Loucy (cell line): ENCODE measurements at regions not wholly inside any gene's neighbourhood (a gene's known extent, or its start where the extent isn't known, plus 50 kb on each side); places are given as distances from the start of the nearest gene placed in this dataset.

Source experiments
- H2AFZ ChIP-seq: fragments of 200-600 bp; sonication (generic); 2 replicates; pipeline ENCODE4 v1.6.0; 2016; ENCODE audit warnings: antibody characterized with exemption, mild to moderate bottlenecking, low read length, moderate library complexity
- H3F3A ChIP-seq: fragments of 200-600 bp; 2 replicates; pipeline ENCODE4 v1.6.0; 2016; ENCODE audit warnings: antibody characterized with exemption, low read depth, mild to moderate bottlenecking
- H3K27me3 ChIP-seq: fragments of 200-600 bp; sonication (generic); 2 replicates; pipeline ENCODE4 v1.6.1; 2014; ENCODE audit warnings: low read length, mild to moderate bottlenecking; ENCODE audit not compliant: insufficient read depth, poor library complexity, severe bottlenecking
- H3K36me3 ChIP-seq: fragments of 200-600 bp; sonication (generic); 2 replicates; pipeline ENCODE4 v1.6.1; 2016; ENCODE audit warnings: low read length; ENCODE audit not compliant: insufficient read depth
- H3K4me1 ChIP-seq: fragments of 200-600 bp; sonication (generic); 2 replicates; pipeline ENCODE4 v1.5.1; 2014; ENCODE audit warnings: low read length, mild to moderate bottlenecking; ENCODE audit not compliant: insufficient read depth, poor library complexity, severe bottlenecking
- H3K4me2 ChIP-seq: fragments of 200-600 bp; sonication (generic); 2 replicates; pipeline ENCODE4 v1.6.0; 2014; ENCODE audit warnings: antibody characterized with exemption, low read length, low read depth, mild to moderate bottlenecking; ENCODE audit not compliant: poor library complexity, severe bottlenecking
- H3K4me3 ChIP-seq: fragments of 200-600 bp; sonication (generic); 2 replicates; pipeline ENCODE4 v1.5.1; 2014; ENCODE audit warnings: low read length, mild to moderate bottlenecking, mixed read lengths; ENCODE audit not compliant: poor library complexity, severe bottlenecking
- H3K79me2 ChIP-seq: fragments of 200-600 bp; sonication (generic); 2 replicates; pipeline ENCODE4 v1.6.1; 2014; ENCODE audit warnings: low read length; ENCODE audit not compliant: insufficient read depth
- H3K9ac ChIP-seq: fragments of 200-600 bp; sonication (generic); 2 replicates; pipeline ENCODE4 v1.6.0; 2014; ENCODE audit warnings: mild to moderate bottlenecking, low read depth, low read length, moderate library complexity; ENCODE audit not compliant: poor library complexity, severe bottlenecking
- H3K9me2 ChIP-seq: fragments of 200-600 bp; sonication (generic); replicated peaks from 2 replicates; pipeline ENCODE4 v1.6.1; 2016; ENCODE audit warnings: low read depth, low read length, mixed read lengths
- H3K9me3 ChIP-seq: fragments of 200-600 bp; sonication (generic); 2 replicates; pipeline ENCODE4 v1.6.1; 2014; ENCODE audit warnings: mild to moderate bottlenecking, antibody characterized with exemption, low read length, low read depth; ENCODE audit not compliant: insufficient read depth
- H4K20me1 ChIP-seq: fragments of 200-600 bp; sonication (generic); 2 replicates; pipeline ENCODE4 v1.6.0; 2014; ENCODE audit warnings: antibody characterized with exemption, low read length, mild to moderate bottlenecking; ENCODE audit not compliant: insufficient read depth, poor library complexity, severe bottlenecking
- EZH2phosphoT487 ChIP-seq: fragments of 200-600 bp; IDR thresholded peaks from 2 replicates; pipeline ENCODE4 v1.6.1; 2018; ENCODE audit warnings: antibody characterized with exemption, mild to moderate bottlenecking, moderate library complexity, borderline replicate concordance
- TF ChIP-seq, protein P1 (sequence below): fragments of 200-600 bp; sonication (generic); conservative IDR thresholded peaks from 2 replicates; pipeline ENCODE4 v1.5.1; 2014; ENCODE audit warnings: mild to moderate bottlenecking, antibody characterized with exemption, low read length

DNA sequence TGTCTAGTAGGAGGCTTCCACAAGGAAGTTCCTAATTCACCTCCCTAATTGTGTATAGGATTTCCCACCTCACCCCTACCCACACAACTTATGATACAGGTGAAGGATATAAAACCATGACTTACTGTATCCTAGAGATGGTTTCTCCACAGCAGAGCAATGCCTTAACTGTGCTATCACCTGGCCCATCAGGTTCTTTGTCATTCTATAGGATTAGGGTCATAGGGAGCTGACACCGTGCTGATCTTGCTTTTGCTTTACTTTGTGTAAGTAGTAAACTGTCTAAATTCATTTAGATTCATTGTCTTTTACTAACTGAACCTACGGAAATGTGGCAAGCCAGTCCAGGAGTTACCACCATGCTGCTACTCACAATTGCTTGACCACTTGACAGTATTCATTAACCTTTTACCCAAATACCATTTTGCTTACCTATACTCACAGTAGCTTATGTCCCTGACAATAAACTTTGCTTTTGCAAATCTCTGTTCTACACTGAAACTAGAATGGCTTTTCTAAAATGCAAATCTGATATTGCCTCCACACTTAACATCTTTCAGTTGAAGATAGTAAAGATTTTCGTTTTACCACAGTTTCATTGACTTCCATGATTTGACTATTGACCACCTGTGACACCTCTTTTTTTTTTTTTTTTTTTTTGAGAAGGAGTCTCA, 147.6 kb downstream of the IFI44 start:
- Histone ChIP-seq H3K36me3 (no peaks in the 10 kb centered on the region), H3K4me1 (no peaks in the 10 kb centered on the region), H3K9me2 (no peaks in the 10 kb centered on the region), H3K9ac (no peak overlapping the region), H3K4me2 (no peak overlapping the region), H3K79me2 (no peaks in the 10 kb centered on the region), H3F3A (no peaks in the 10 kb centered on the region), H4K20me1 (no peaks in the 10 kb centered on the region), H3K9me3 (no peaks in the 10 kb centered on the region), H2AFZ (no peak overlapping the region), H3K4me3 (no peak overlapping the region), H3K27me3 (no peaks in the 10 kb centered on the region)
- TF ChIP-seq EZH2phosphoT487, result no peak
- TF ChIP-seq, protein P1, sequence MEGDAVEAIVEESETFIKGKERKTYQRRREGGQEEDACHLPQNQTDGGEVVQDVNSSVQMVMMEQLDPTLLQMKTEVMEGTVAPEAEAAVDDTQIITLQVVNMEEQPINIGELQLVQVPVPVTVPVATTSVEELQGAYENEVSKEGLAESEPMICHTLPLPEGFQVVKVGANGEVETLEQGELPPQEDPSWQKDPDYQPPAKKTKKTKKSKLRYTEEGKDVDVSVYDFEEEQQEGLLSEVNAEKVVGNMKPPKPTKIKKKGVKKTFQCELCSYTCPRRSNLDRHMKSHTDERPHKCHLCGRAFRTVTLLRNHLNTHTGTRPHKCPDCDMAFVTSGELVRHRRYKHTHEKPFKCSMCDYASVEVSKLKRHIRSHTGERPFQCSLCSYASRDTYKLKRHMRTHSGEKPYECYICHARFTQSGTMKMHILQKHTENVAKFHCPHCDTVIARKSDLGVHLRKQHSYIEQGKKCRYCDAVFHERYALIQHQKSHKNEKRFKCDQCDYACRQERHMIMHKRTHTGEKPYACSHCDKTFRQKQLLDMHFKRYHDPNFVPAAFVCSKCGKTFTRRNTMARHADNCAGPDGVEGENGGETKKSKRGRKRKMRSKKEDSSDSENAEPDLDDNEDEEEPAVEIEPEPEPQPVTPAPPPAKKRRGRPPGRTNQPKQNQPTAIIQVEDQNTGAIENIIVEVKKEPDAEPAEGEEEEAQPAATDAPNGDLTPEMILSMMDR, result no peak

DNA sequence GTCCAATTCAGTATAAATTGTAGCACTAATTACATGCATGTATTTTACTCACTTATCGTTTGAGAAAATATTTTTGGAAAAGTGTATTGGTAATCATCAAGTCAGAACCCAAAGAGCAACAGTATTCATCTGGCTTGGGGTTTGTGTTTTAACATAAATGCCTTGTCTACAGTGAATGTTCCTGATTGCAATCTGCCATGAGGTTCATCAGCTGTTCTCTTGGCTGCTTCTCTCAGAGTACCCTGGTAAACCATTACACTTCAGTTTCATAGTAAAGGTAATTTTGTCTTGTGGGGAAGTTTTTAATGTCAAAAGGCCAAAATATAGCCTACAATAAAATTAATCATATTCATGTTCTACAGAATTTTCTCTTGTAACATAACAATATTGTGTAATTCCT, 150.3 kb downstream of the IFI44 start:
- no peaks in the 10 kb centered on the region for H3K27me3 ChIP-seq
- no peaks in the 10 kb centered on the region for H3K9me3 ChIP-seq
- H3F3A ChIP-seq, result no peaks in the 10 kb centered on the region
- H3K4me1 ChIP-seq, result no peaks in the 10 kb centered on the region
- no peak overlapping the region for H2AFZ ChIP-seq
- H4K20me1 ChIP-seq, result no peaks in the 10 kb centered on the region
- no peaks in the 10 kb centered on the region for H3K9me2 ChIP-seq
- H3K4me3 ChIP-seq, result no peak overlapping the region
- H3K36me3 ChIP-seq, result no peaks in the 10 kb centered on the region
- TF ChIP-seq, protein P1, result no peak
- no peak for TF ChIP-seq EZH2phosphoT487
- H3K9ac ChIP-seq, result no peak overlapping the region
- no peaks in the 10 kb centered on the region for H3K79me2 ChIP-seq
- no peak overlapping the region for H3K4me2 ChIP-seq

DNA sequence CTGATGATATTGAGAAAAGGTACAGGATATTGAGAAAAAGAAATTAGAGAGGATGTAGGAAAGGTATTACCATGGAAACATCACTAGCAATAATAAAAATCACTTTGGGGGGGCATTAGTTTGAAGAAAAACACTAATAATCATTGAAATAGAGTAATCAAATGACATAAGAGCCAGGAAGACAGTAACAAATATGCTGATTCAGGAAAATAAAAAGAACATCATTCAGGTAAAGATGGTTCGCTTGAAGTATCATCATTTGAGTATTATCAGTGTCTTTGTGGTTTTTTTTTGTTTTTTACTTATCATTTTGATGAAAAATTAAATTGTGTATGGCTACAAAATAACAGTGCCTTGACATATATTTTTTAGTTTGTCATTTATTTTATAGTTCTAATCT, 164.5 kb downstream of the IFI44 start:
- no peaks in the 10 kb centered on the region for H3K36me3 ChIP-seq
- H3K9ac ChIP-seq, result no peak overlapping the region
- no peaks in the 10 kb centered on the region for H4K20me1 ChIP-seq
- H3F3A ChIP-seq, result no peaks in the 10 kb centered on the region
- H3K9me2 ChIP-seq, result no peaks in the 10 kb centered on the region
- TF ChIP-seq, protein P1, result no peak
- TF ChIP-seq EZH2phosphoT487, result no peak
- no peak overlapping the region for H2AFZ ChIP-seq
- H3K9me3 ChIP-seq, result no peaks in the 10 kb centered on the region
- no peaks in the 10 kb centered on the region for H3K79me2 ChIP-seq
- no peak overlapping the region for H3K4me3 ChIP-seq
- no peaks in the 10 kb centered on the region for H3K4me1 ChIP-seq
- H3K27me3 ChIP-seq, result no peaks in the 10 kb centered on the region
- no peak overlapping the region for H3K4me2 ChIP-seq
